ENCODE measurements at regions not wholly inside any gene's neighbourhood (a gene's known extent, or its start where the extent isn't known, plus 50 kb on each side); places are given as distances from the start of the nearest gene placed in this dataset.

DNA sequence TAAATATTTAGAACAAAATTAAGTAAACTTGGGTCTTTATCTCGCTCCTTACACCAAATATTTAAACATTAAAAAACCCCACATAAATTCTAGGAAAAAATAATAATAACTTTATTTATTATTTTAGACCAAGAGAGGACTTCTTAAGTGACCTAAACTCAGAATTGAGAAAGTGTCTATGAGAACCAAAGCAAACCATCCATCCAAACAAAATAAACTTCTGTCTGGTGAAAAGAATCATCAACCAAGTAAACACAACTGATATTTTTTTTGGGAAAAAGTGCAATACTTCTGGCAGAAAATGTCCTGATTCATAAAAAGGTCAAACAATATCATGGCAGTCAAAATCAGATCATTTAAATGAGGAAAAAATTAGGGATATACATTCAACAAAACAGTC, 533.0 kb downstream of the SPRY1 start:
- TF ChIP-seq, protein P1, sequence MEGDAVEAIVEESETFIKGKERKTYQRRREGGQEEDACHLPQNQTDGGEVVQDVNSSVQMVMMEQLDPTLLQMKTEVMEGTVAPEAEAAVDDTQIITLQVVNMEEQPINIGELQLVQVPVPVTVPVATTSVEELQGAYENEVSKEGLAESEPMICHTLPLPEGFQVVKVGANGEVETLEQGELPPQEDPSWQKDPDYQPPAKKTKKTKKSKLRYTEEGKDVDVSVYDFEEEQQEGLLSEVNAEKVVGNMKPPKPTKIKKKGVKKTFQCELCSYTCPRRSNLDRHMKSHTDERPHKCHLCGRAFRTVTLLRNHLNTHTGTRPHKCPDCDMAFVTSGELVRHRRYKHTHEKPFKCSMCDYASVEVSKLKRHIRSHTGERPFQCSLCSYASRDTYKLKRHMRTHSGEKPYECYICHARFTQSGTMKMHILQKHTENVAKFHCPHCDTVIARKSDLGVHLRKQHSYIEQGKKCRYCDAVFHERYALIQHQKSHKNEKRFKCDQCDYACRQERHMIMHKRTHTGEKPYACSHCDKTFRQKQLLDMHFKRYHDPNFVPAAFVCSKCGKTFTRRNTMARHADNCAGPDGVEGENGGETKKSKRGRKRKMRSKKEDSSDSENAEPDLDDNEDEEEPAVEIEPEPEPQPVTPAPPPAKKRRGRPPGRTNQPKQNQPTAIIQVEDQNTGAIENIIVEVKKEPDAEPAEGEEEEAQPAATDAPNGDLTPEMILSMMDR (conservative IDR thresholded peaks at IDR 0.05): no peak

DNA sequence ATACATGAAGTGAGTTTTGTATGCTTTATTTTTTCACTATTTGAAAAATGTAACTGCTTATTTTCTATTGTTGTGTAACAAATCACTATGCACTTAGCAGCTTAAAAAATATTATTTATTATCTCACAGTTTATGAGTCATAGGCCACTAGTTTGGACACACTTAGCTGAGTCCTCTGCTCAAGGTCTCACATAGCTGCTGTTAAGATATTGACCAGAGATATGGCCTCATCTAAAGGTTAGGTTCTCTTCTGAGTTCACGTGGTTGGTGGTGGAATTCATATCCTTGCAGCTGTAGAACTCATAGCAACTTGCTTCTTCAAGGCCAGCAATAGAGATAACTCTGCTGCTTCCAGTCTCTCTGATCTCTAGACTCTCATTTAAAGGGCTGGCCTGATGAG, 534.4 kb downstream of the SPRY1 start:
- H3K27ac ChIP-seq: no peak overlapping the region
- TF ChIP-seq, protein P1 (conservative IDR thresholded peaks at IDR 0.05): no peak

More for the DNA sequence above, 533.0 kb downstream of the SPRY1 start:
- no peak overlapping the region for H3K27ac ChIP-seq

DNA sequence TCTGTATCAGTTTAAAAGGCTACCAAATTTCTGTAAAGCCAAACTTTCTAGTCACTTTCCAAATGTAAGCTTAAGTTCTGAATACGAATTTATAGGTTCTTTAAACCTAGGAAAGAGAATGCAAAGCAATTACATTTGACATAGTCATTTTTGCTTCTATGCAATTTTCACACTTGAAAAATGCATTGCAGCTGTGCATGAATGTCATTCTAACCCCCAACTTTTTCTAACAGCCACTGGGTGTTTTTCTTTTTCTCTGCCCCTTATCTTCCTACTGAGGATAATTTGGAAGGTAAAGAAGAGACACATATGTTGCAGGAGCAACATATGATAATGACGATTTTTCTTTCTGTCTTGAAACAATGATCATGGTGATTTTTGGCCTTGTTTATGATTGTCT, 537.5 kb downstream of the SPRY1 start:
- no peak overlapping the region for H3K27ac ChIP-seq
- TF ChIP-seq, protein P1 (conservative IDR thresholded peaks at IDR 0.05): no peak

DNA sequence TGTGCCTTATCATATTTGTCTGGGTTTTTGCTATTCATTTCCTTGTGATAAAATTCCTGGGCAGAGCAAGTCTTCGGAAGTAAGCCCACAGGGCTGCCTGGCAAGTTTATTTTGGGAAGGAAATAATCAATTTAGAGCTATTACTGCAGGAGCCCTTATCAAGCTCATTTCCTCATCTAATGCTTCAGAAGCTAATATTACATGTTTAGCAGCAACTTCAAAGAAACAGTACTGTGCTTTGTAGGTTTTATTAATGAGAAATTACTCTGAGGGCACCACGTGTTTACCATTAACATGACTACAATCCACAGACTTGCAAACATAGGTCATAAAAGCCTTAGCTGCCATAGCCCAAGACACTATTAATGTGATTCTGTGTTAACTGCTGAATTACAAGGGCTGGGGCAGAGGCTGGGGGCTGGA, 540.0 kb downstream of the SPRY1 start:
- TF ChIP-seq, protein P1 (conservative IDR thresholded peaks at IDR 0.05): no peak
- no peak overlapping the region for H3K27ac ChIP-seq

DNA sequence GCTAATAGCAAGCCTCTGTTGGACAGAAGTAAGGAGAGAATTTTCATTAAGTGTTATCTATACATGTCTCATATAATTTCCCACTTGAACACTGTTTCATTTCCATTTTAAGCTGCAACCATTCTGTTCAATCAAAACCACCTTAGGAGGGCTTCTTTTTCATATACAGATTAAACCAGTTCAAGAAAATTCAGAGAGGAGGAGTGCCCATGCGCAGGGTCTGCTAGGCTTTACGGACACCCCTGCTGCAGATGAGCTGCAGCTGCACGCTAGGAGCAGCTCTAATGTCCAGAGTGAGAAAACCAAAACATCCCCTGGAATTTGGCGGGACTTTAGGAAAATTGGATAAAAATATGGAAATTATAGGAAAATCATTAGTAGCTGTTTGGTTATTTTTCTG, 541.0 kb downstream of the SPRY1 start:
- H3K27ac ChIP-seq: no peak overlapping the region
- TF ChIP-seq, protein P1 (conservative IDR thresholded peaks at IDR 0.05): no peak

DNA sequence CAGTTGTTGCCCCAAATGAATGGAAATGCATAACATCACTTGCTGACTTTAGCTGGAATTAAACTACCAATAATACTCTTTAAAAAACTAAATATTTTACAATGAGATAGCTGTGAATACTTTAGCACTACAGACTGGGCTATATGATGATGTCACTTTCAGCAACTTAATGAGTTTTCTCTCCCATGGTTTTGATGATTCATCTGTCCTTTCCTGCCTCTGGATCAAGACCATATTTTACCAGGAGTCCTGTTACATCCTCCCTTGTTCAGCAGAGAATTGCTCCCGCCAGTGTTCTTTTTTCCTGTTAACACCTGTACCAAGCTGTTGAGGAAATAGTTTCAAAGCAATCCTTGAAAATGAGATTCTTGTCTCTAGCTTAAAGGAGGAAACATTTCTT, 543.0 kb downstream of the SPRY1 start:
- TF ChIP-seq, protein P1 (conservative IDR thresholded peaks at IDR 0.05): no peak
- no peak overlapping the region for H3K27ac ChIP-seq

DNA sequence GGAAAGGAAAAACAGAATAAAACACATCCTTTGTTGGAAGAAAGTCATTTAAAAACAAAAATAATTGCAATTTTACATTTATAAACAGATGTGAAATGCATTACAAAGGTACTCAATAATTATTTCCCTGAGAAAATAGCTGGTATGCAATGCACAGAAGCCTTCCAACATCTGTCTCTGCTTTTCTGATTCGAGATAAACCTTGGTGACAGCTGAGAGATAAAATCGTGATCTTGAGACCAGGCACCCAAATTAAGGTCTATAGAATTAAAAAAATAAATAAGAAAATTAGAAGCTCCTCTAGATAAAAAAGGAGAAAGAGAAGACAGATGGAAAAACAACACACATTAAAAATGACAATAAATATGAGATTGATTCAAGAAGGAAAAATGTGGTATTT, 544.0 kb downstream of the SPRY1 start:
- H3K27ac ChIP-seq: no peak overlapping the region
- TF ChIP-seq, protein P1 (conservative IDR thresholded peaks at IDR 0.05): no peak

DNA sequence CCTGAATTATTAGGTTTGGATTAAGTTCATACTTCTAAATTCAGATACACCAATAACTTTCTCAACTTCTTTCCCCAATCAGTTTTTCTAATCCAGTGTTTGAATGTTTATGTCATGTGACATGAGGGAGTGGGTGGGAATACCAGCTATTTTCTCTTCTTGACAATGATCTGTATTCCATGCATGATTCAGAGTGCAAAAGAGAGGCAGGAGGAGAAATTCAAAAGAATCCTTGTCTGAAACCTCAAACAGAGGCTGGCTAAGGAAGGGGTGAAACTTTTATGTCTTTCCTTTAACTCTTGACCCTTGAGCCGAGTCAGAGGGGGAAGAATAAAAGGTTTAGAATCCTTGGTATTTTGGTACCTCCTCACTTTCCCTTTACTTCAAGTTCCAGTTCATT, 544.7 kb downstream of the SPRY1 start:
- no peak overlapping the region for H3K27ac ChIP-seq
- TF ChIP-seq, protein P1 (conservative IDR thresholded peaks at IDR 0.05): no peak
